HCT116 (cell line): ENCODE measurements at regions not wholly inside any gene's neighbourhood (a gene's known extent, or its start where the extent isn't known, plus 50 kb on each side); places are given as distances from the start of the nearest gene placed in this dataset.

Experiments
- EGR1 ChIP-seq: IDR thresholded peaks from 2 replicates; pipeline ENCODE4 v1.6.1; 2012; ENCODE audit warnings: low read depth
- ELF1 ChIP-seq: IDR thresholded peaks from 2 replicates; pipeline ENCODE4 v1.6.1; 2012; ENCODE audit warnings: low read depth, borderline replicate concordance
- EZH2 ChIP-seq: fragments of 200-600 bp; sonication (generic); IDR thresholded peaks from 2 replicates; pipeline ENCODE4 v1.6.1; 2017; ENCODE audit warnings: antibody characterized with exemption, mixed run types
- EZH2phosphoT487 ChIP-seq: fragments of 200-600 bp; IDR thresholded peaks from 2 replicates; pipeline ENCODE4 v1.6.1; 2018; ENCODE audit warnings: antibody characterized with exemption, borderline replicate concordance
- FOSL1 ChIP-seq: IDR thresholded peaks from 2 replicates; pipeline ENCODE4 v1.6.1; 2012; ENCODE audit warnings: low read depth
- POLR2A ChIP-seq: IDR thresholded peaks from 2 replicates; pipeline ENCODE4 v1.7.0; 2011; ENCODE audit warnings: borderline replicate concordance; ENCODE audit not compliant: insufficient read depth, insufficient read length; ENCODE audit errors: extremely low read depth
- POLR2AphosphoS5 ChIP-seq: IDR thresholded peaks from 2 replicates; pipeline ENCODE4 v1.6.1; 2011; ENCODE audit warnings: mild to moderate bottlenecking, low read depth, low read length, moderate library complexity
- RAD21 ChIP-seq: IDR thresholded peaks from 2 replicates; pipeline ENCODE4 v1.6.1; 2012; ENCODE audit warnings: low read depth, mild to moderate bottlenecking
- SIN3A ChIP-seq: IDR thresholded peaks from 2 replicates; pipeline ENCODE4 v1.6.1; 2012; ENCODE audit warnings: low read depth
- TCF7L2 ChIP-seq: IDR thresholded peaks from 2 replicates; pipeline ENCODE4 v1.7.0; 2011; ENCODE audit warnings: borderline replicate concordance, inconsistent platforms; ENCODE audit not compliant: insufficient read depth, insufficient read length; ENCODE audit errors: extremely low read depth
- ZNF274 ChIP-seq: fragments of 200-500 bp; sonication (Bioruptor generic); IDR thresholded peaks from 2 replicates; pipeline ENCODE4 v1.6.1; 2014; ENCODE audit warnings: mild to moderate bottlenecking, low read depth, low read length, inconsistent platforms
- TF ChIP-seq, protein P1 (sequence below), 3 experiments: fragments of 200-600 bp in 1 of 3; sonication (generic) in 1 of 3; IDR thresholded peaks in 2 of 3; conservative IDR thresholded peaks in 1 of 3; 2 replicates each; pipeline ENCODE4 v1.5.1; 2012 to 2017; ENCODE audit warnings: low read depth in 2 of 3, low read length in 2 of 3, antibody characterized with exemption in 1 of 3, borderline replicate concordance in 1 of 3, control low read depth in 1 of 3, mild to moderate bottlenecking in 1 of 3, mixed read lengths in 1 of 3, mixed run types in 1 of 3, moderate library complexity in 1 of 3; ENCODE audit not compliant: insufficient read depth in 1 of 3
- TF ChIP-seq, protein P2 (sequence below): IDR thresholded peaks from 2 replicates; pipeline ENCODE4 v1.6.1; 2012; ENCODE audit warnings: low read depth
- TF ChIP-seq, protein P3 (sequence below): IDR thresholded peaks from 2 replicates; pipeline ENCODE4 v1.6.1; 2012

DNA sequence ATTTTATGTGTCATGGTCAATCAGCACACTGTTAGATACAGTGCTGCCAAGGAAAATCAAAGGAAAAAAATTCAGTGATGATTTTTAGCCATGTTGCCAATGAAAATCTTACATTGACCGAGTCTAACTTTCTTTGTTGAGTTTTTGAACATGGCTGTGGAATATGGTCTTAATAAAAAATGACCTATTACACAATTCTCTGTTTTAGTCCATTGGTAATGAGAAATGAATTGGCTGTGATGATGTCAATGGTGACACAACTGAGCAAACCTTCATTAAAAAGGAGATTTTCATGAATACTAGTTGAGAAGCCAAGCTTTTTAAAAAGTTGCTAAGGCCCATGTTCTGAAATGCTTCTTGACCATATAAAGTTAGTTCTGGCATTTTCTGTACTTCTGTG lies 225.9 kb upstream of the GYPA start:
- TF ChIP-seq SIN3A (no peak), RAD21 (no peak), POLR2A (no peak), POLR2AphosphoS5 (no peak), ELF1 (no peak), FOSL1 (no peak), ZNF274 (no peak), EZH2 (no peak), EGR1 (no peak), EZH2phosphoT487 (no peak), TCF7L2 (no peak)
- TF ChIP-seq, protein P1, sequence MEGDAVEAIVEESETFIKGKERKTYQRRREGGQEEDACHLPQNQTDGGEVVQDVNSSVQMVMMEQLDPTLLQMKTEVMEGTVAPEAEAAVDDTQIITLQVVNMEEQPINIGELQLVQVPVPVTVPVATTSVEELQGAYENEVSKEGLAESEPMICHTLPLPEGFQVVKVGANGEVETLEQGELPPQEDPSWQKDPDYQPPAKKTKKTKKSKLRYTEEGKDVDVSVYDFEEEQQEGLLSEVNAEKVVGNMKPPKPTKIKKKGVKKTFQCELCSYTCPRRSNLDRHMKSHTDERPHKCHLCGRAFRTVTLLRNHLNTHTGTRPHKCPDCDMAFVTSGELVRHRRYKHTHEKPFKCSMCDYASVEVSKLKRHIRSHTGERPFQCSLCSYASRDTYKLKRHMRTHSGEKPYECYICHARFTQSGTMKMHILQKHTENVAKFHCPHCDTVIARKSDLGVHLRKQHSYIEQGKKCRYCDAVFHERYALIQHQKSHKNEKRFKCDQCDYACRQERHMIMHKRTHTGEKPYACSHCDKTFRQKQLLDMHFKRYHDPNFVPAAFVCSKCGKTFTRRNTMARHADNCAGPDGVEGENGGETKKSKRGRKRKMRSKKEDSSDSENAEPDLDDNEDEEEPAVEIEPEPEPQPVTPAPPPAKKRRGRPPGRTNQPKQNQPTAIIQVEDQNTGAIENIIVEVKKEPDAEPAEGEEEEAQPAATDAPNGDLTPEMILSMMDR (IDR thresholded peaks at IDR 0.05 in 2 of 3, conservative IDR thresholded peaks at IDR 0.05 in 1 of 3; ENCODE audit: borderline replicate concordance in 1 of 3, insufficient read depth in 1 of 3, low read depth in 2 of 3, low read length in 2 of 3): no peak
- TF ChIP-seq, protein P2, sequence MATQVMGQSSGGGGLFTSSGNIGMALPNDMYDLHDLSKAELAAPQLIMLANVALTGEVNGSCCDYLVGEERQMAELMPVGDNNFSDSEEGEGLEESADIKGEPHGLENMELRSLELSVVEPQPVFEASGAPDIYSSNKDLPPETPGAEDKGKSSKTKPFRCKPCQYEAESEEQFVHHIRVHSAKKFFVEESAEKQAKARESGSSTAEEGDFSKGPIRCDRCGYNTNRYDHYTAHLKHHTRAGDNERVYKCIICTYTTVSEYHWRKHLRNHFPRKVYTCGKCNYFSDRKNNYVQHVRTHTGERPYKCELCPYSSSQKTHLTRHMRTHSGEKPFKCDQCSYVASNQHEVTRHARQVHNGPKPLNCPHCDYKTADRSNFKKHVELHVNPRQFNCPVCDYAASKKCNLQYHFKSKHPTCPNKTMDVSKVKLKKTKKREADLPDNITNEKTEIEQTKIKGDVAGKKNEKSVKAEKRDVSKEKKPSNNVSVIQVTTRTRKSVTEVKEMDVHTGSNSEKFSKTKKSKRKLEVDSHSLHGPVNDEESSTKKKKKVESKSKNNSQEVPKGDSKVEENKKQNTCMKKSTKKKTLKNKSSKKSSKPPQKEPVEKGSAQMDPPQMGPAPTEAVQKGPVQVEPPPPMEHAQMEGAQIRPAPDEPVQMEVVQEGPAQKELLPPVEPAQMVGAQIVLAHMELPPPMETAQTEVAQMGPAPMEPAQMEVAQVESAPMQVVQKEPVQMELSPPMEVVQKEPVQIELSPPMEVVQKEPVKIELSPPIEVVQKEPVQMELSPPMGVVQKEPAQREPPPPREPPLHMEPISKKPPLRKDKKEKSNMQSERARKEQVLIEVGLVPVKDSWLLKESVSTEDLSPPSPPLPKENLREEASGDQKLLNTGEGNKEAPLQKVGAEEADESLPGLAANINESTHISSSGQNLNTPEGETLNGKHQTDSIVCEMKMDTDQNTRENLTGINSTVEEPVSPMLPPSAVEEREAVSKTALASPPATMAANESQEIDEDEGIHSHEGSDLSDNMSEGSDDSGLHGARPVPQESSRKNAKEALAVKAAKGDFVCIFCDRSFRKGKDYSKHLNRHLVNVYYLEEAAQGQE: no peak
- TF ChIP-seq, protein P3, sequence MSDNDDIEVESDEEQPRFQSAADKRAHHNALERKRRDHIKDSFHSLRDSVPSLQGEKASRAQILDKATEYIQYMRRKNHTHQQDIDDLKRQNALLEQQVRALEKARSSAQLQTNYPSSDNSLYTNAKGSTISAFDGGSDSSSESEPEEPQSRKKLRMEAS: no peak
